Right cardiac atrium (tissue), 5 donors: ENCODE measurements at regions not wholly inside any gene's neighbourhood (a gene's known extent, or its start where the extent isn't known, plus 50 kb on each side); places are given as distances from the start of the nearest gene placed in this dataset.
"Not testable (repeated sequence)": the region's sequence is repeated elsewhere in the genome, so short reads cannot be mapped to it uniquely, and the experiment has no call there.

Source experiments
- ATAC-seq, 2 donors: fragments of 200-7000 bp; cut with Tn5 transposase; one replicate each; pipeline versions ENCODE4 v1.8.0 to v1.9.1; 2020; ENCODE audit warnings: moderate library complexity in 2 of 2, mild to moderate bottlenecking in 1 of 2
- DNase-seq, 3 donors: peaks; one replicate each; pipeline ENCODE4 v3.0.0-alpha.2; 2020
- H3K27ac ChIP-seq: one replicate; pipeline ENCODE4 v1.5.1; 2013; ENCODE audit warnings: mild to moderate bottlenecking, low read length, control low read depth, moderate library complexity
- H3K27me3 ChIP-seq: one replicate; pipeline ENCODE4 v1.6.1; 2013; ENCODE audit not compliant: control insufficient read depth, insufficient read depth
- H3K4me1 ChIP-seq: one replicate; pipeline ENCODE4 v1.6.1; 2013; ENCODE audit warnings: low read length; ENCODE audit not compliant: control insufficient read depth, insufficient read depth
- H3K4me3 ChIP-seq: one replicate; pipeline ENCODE4 v1.5.1; 2013; ENCODE audit warnings: low read length, control low read depth
- H3K9me3 ChIP-seq: one replicate; pipeline ENCODE4 v1.6.1; 2013; ENCODE audit warnings: low read length; ENCODE audit not compliant: control insufficient read depth
- WGBS: extraction: QIAGEN DNeasy Blood & Tissue Kit; methylation state at CpG from one replicate; pipeline ENCODE4 v1.1.7; 2013; 5-methylcytosine and 5-hydroxymethylcytosine counted together
- intact Hi-C, 4 donors: fragments of 100-400 bp; cut with DNase I; formaldehyde crosslinking; loops; one replicate each; pipeline versions ENCODE4 v1.11.0 to v1.14.0; 2022 to 2023
- donor health status: healthy with polysubstance abuse.
- donor health status: DM: no; HTN: yes; CAD: no.
- donor health status: DM: no; HTN: no; CAD: no.
- donor health status: DM: no; HTN: yes; CAD: no; lungs with severe emphysema.
- donor health status: DM: yes; HTN: yes; CAD: no.

DNA sequence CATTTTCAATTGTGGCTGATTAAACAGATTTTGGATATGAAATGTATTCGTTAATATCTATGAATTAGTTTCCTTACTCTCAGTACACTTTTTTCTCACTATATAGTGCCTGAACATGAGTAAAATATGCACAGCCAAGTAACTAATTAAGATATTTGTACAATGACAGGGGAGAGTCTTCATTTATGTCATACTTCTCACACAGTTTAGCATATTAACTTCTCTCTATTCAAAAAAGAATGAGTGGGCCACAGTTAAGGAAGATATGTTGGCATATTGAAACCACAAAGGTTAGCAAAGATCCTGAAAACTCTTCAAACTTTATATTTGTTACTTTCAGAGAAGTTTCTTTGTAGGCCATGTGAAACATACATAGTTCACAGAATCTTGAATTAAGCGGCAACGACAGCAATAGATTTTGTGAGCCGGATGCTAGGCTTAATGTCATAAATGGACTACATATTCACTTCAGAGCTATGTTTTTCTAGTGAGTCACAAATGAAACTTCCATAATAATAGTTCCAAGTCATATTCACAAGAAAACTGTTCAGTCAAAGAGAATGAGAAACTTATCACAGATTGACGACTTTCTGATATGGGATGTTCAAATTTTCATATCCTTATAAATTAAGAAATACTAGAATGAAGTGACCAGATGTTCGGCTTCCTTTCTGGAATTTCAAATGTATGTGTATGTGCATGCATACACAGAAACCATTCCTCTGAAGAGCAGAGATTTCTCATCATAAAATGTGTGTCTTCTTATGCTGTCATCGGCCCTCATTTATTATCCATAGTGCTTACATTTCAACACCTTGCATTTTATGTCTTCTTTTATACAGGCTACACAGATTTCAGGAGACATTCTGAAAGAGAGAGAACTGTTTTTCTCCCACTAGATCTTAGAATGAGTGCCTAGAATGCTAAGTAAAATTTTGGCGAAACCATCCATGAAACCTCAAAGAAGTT is 584.0 kb downstream of the SATB2 start:
- DNase-seq, result no peak
- ATAC-seq, result no peak
- no peak overlapping the region for H3K27ac ChIP-seq
- WGBS, result 70% methylated on average over 8 of the region's 8 CpGs
- H3K4me1 ChIP-seq, result no peaks in the 10 kb centered on the region
- no peaks in the 10 kb centered on the region for H3K27me3 ChIP-seq
- H3K4me3 ChIP-seq, result no peak overlapping the region
- intact Hi-C loops, result no loop called here
- no peaks in the 10 kb centered on the region for H3K9me3 ChIP-seq

- Histone ChIP-seq H3K9me3 (no peaks in the 10 kb centered on the region), H3K27me3 (no peaks in the 10 kb centered on the region), H3K4me3 (no peak overlapping the region), H3K4me1 (no peaks in the 10 kb centered on the region), H3K27ac (no peak overlapping the region)
- WGBS, result 72% methylated on average over 5 of the region's 5 CpGs
- intact Hi-C loops, result no loop called here
- ATAC-seq (no peak), DNase-seq (no peak)
Measured at GRCh38 chr2:198863655-198864054, 594.1 kb downstream of the SATB2 start.

DNA sequence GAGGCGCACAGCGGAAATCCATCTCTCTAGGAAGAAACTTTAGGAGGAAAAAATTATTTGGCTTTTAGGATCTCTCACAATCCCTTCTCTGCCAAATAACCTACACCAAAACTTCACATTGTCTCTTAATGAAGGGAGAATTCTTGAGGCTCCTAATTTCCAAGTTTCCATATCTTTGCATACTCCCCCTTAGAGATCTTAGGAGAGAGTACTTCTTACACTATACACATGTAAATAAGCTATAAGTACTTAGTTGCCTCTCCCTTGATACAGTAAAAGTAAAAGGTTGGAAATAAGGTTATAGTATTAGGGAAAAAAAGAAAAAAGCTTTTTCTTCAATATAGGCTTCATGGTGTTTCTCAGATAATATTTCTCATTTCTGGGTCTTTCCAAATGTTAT is 596.7 kb downstream of the SATB2 start:
- intact Hi-C loops, result no loop called here
- no peaks in the 10 kb centered on the region for H3K27me3 ChIP-seq
- no peaks in the 10 kb centered on the region for H3K9me3 ChIP-seq
- no peaks in the 10 kb centered on the region for H3K4me1 ChIP-seq
- no peak for ATAC-seq
- H3K27ac ChIP-seq, result no peak overlapping the region
- 93% methylated on average over 2 of the region's 2 CpGs for WGBS
- no peak overlapping the region for H3K4me3 ChIP-seq
- no peak for DNase-seq

DNA sequence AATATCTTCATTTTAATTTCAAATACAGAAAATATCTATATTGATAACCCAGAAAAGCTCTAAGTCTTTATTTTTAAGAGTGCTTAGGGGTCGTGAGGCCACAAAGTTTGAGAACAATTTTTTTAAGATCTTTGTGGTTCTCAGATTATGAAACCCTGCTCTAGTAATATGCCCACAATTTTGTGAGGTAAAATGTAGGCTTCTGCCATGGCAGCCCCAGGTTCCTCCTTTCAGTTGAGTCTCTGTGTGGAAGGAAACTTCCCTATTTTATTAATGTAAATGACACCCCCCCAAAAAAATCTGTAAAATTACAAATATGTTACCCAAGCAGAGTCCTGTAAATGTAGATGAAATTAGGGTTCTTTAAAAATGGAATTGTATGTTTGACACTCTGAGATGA is 600.5 kb downstream of the SATB2 start:
- DNase-seq (no peak), ATAC-seq (no peak)
- intact Hi-C loops, result no loop called here
- no peaks in the 10 kb centered on the region for H3K9me3 ChIP-seq
- H3K27me3 ChIP-seq, result no peaks in the 10 kb centered on the region
- no peak overlapping the region for H3K27ac ChIP-seq
- WGBS, result 60% methylated on average over 1 of the region's 1 CpG
- H3K4me1 ChIP-seq, result no peaks in the 10 kb centered on the region
- no peak overlapping the region for H3K4me3 ChIP-seq

- H3K27ac ChIP-seq, H3K4me3 ChIP-seq, ATAC-seq, intact Hi-C loops, H3K9me3 ChIP-seq, H3K27me3 ChIP-seq, H3K4me1 ChIP-seq, DNase-seq: not testable (repeated sequence)
- 89% methylated on average over 6 of the region's 6 CpGs for WGBS
Measured at GRCh38 chr2:198855746-198856145, 602.0 kb downstream of the SATB2 start.

DNA sequence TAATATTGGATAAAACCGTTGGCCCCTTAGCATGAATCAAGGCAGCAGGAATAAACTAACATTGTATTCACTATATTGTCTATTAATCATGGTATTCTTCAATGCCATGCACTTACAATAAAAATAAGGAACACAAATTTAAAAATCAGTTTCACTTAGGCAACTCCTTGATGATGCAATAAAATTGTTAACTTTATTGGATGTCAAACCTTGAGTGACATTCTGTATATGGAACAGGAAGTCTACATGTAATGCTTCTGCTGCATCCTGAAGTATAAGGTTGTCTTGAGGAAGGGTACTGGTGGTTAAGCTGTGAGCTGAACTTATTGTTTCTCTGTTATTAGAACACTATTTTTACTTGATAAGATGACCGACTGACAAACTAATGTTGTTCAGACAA is 605.5 kb downstream of the SATB2 start:
- no peak overlapping the region for H3K4me3 ChIP-seq
- no peak overlapping the region for H3K27ac ChIP-seq
- H3K9me3 ChIP-seq, result no peaks in the 10 kb centered on the region
- intact Hi-C loops, result no loop called here
- DNase-seq (no peak), ATAC-seq (no peak)
- WGBS, result 79% methylated on average over 2 of the region's 2 CpGs
- no peaks in the 10 kb centered on the region for H3K4me1 ChIP-seq
- H3K27me3 ChIP-seq, result no peaks in the 10 kb centered on the region

DNA sequence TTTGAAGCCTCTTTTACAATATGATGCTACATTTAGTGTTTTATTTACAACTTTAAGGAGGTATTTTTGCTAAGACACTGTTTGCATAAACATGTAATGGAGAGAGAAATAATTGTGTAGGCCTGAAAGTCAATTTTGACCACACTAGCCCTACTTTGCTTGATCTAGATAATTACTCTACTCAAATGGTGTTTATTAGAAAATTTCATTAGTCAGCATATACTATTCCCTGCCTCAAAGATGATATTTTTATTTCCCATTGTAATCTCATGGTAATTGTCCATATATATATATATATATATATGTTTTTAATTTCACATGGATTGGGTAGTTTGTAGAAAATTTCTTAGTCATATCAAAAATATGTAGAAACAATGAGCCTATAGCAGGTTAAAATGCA is 632.2 kb downstream of the SATB2 start:
- no peak for DNase-seq
- ATAC-seq, result no peak
- intact Hi-C loops, result no loop called here

GRCh38 chr2:198817536-198817935 is 640.2 kb downstream of the SATB2 start:
- intact Hi-C loops, result no loop called here
- Histone ChIP-seq H3K27ac (no peak overlapping the region), H3K27me3 (no peaks in the 10 kb centered on the region), H3K9me3 (no peaks in the 10 kb centered on the region), H3K4me1 (no peaks in the 10 kb centered on the region), H3K4me3 (no peak overlapping the region)
- no peak for ATAC-seq
- DNase-seq, result no peak
- WGBS, result 61% methylated on average over 1 of the region's 1 CpG

More for the DNA sequence above, 632.2 kb downstream of the SATB2 start:
- Histone ChIP-seq H3K9me3 (no peaks in the 10 kb centered on the region), H3K4me3 (no peak overlapping the region), H3K27ac (no peak overlapping the region), H3K4me1 (no peaks in the 10 kb centered on the region), H3K27me3 (no peaks in the 10 kb centered on the region)

DNA sequence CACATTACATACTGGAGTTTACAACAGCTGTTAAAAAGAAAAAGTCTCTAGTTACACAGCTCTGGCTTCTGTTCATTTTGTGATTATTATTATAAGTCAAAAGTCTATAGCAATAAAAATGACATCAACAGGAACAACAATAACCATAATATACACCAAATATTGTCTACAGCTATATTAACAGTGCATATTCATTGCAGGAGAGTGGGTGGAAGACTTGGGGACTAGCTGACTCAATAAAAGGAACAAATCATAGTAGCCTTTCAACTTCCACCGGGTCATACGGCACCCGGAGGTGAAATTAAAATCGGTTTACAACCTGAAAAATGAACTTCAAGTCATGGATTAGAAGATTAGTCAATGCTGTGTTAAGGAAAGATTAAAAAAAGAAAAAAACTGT is 642.1 kb downstream of the SATB2 start:
- H3K27ac ChIP-seq, result no peak overlapping the region
- no peaks in the 10 kb centered on the region for H3K4me1 ChIP-seq
- DNase-seq (no peak), ATAC-seq (no peak)
- H3K4me3 ChIP-seq, result no peak overlapping the region
- H3K27me3 ChIP-seq, result no peaks in the 10 kb centered on the region
- intact Hi-C loops, result no loop called here
- WGBS, result 87% methylated on average over 4 of the region's 4 CpGs
- no peaks in the 10 kb centered on the region for H3K9me3 ChIP-seq

DNA sequence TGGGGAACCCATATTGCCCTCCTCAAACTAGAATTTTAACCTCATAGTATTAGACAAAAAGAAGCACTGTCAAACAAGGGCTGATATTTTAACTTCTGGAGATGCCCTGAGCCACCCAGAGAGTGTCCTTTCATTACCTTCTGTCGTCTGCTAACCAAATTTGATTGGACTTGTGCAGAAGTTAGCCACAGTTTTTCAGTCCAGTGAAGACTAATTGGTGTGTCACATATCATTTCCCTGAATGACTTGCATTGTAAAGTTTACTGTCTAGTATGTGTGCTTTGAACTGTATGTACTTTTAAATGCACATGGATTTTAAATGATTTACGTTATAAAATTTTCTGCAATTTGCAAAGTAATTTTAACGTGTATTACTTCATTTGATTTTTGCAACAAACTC is 646.5 kb downstream of the SATB2 start:
- intact Hi-C loops, result no loop called here
- no peaks in the 10 kb centered on the region for H3K4me1 ChIP-seq

GRCh38 chr2:198809976-198810375 is 647.8 kb downstream of the SATB2 start:
- DNase-seq (no peak), ATAC-seq (no peak)
- intact Hi-C loops, result no loop called here
- no peaks in the 10 kb centered on the region for H3K9me3 ChIP-seq
- no peaks in the 10 kb centered on the region for H3K4me1 ChIP-seq
- no peak overlapping the region for H3K4me3 ChIP-seq
- no peaks in the 10 kb centered on the region for H3K27me3 ChIP-seq
- H3K27ac ChIP-seq, result no peak overlapping the region
- WGBS, result 73% methylated on average over 3 of the region's 3 CpGs

More for the DNA sequence above, 646.5 kb downstream of the SATB2 start:
- 75% methylated on average over 3 of the region's 3 CpGs for WGBS
- Histone ChIP-seq H3K27me3 (no peaks in the 10 kb centered on the region), H3K9me3 (no peaks in the 10 kb centered on the region), H3K4me3 (no peak overlapping the region), H3K27ac (no peak overlapping the region)
- ATAC-seq, result no peak
- DNase-seq, result no peak
